HG02973 (cell line): ENCODE measurements at regions not wholly inside any gene's neighbourhood (a gene's known extent, or its start where the extent isn't known, plus 50 kb on each side); places are given as distances from the start of the nearest gene placed in this dataset.

Experiments used
- ATAC-seq: cut with Tn5 transposase; IDR thresholded peaks from one replicate; pipeline ENCODE4 v1.9.1; 2021; ENCODE audit warnings: moderate library complexity; ENCODE audit not compliant: unreplicated experiment

- no peak for ATAC-seq
These were observed 201.6 kb downstream of the SLITRK5 start for GRCh38 chr13:87872813-87873212.

- no peak for ATAC-seq
These were observed 206.3 kb downstream of the SLITRK5 start for GRCh38 chr13:87877477-87877876.

- ATAC-seq: no peak
These were observed 207.5 kb downstream of the SLITRK5 start for GRCh38 chr13:87878706-87879105.

GRCh38 chr13:87884884-87885283 lies 213.7 kb downstream of the SLITRK5 start:
- ATAC-seq: no peak

GRCh38 chr13:87887459-87888123 lies 216.4 kb downstream of the SLITRK5 start:
- ATAC-seq: no peak

DNA sequence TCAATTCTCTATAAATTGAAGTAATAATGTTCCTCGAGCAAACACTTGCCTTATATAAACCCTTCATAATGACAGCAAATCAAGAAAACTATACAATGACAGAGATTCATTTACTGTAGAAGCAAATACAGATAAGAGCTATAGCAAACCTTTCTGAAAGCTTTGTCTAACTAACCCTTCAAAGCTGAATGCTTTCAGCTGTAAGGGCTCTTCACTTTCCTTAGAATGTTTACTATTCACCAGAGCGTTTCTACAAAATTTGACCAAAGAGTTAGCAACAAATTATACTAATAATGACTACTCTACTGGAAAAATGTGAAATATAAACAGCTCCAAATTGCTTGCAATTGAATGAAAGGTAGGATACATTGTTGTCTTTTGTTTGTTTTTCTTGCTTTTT lies 218.1 kb downstream of the SLITRK5 start:
- no peak for ATAC-seq

GRCh38 chr13:87893186-87893585 lies 222.0 kb downstream of the SLITRK5 start:
- no peak for ATAC-seq

GRCh38 chr13:87894059-87894458 lies 222.9 kb downstream of the SLITRK5 start:
- ATAC-seq: no peak

DNA sequence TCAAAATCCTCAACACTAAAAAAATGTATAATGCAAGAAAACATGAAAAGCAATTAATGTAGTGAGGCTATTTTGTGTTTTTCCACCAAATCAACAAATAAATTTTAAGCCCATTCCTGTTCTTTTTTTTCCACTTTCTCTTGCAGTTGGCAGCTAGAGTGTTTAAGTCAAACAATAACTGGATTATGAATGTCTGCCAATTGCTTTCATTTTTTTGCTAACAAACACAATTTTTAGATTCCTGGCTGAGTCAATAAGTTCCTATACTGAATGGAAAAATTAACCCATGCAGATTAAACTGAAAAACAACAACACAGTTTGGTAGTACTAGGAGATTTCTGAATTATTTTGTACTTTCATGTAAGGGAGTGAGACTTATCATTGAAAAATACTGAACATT lies 232.4 kb downstream of the SLITRK5 start:
- ATAC-seq: no peak

DNA sequence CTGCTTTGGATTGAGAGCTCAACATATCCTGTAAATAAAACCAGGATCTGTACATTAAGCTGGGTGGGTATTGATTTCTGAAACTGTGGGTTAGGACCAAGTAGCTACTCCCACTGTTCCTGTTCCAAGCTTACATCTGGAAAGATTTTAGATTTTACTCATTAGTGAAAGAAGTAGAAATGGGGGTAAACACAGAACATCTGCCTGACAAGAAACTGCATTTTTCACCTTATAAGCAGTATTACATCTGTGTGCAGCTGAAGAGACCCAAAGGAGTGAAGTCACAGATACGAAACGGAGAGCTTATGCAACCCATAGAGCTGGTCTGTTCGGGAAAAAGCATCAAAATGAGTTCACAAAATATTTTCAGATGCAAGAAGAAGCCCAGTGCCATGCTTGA lies 235.2 kb downstream of the SLITRK5 start:
- ATAC-seq: no peak

- no peak for ATAC-seq
These were observed 236.0 kb downstream of the SLITRK5 start for GRCh38 chr13:87907202-87907601.

- ATAC-seq: no peak
These were observed 248.8 kb downstream of the SLITRK5 start for GRCh38 chr13:87919956-87920355.

- no peak for ATAC-seq
These were observed 252.6 kb downstream of the SLITRK5 start for GRCh38 chr13:87923753-87924152.

GRCh38 chr13:87925006-87925405 lies 253.8 kb downstream of the SLITRK5 start:
- no peak for ATAC-seq

GRCh38 chr13:87940776-87941175 lies 269.6 kb downstream of the SLITRK5 start:
- ATAC-seq: no peak

GRCh38 chr13:87941226-87941625 lies 270.1 kb downstream of the SLITRK5 start:
- no peak for ATAC-seq

DNA sequence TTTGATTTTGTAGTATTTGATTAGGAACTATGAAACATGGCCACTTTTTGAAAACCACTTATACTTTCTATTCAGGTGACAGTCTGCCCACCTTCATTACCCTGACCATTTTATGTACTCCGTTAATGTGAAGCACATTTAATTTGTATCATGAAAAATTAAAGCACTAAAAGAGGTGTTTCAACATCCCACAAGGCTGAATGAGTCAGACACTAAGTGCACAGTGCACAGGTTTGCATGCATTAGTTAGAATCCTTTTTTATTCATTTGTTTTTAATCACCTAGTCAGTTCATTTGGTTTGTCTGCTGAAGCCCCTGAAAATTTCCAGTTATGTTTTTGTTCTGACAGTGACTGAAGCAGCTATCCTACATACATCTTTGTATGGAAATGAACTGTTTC lies 271.0 kb downstream of the SLITRK5 start:
- ATAC-seq: no peak

- ATAC-seq: no peak
These were observed 272.9 kb downstream of the SLITRK5 start for GRCh38 chr13:87944038-87944437.

DNA sequence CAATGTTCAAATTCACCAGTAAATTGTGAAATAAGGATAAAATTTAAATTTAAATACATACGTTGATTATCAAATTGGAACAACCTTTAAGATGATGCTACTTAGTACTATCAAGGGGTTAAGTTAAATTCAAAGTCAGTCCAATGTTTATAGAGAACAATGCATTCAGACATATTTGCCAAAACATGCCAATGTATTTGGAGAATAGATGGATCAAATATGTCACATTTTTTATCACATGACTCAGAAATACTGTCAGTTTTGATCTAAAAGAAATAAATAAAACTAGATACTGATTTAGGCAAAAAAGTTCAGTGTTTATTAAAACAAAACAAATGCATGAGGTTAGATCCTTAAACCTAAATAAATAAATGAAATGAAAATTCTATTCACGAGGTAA lies 281.2 kb downstream of the SLITRK5 start:
- ATAC-seq: no peak

- ATAC-seq: no peak
These were observed 282.2 kb downstream of the SLITRK5 start for GRCh38 chr13:87953381-87953780.

DNA sequence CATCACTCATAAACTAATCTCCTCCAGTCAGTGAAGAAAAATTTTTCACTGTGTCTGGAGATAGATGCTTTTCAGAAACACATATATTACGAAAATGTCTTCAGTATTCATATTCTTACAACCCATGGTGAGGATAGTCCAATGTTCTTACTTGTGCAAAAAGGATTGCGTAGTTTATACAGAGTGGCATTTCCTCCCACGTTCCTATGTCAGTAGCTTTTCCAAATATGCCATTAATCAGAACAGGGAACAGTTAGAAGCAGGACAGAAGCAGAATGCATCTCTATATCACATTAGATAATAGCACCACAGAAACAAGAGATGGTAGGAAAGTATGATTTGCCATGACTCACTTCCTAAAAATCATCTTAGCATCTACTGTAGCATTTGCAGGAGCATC lies 282.9 kb downstream of the SLITRK5 start:
- ATAC-seq: no peak

DNA sequence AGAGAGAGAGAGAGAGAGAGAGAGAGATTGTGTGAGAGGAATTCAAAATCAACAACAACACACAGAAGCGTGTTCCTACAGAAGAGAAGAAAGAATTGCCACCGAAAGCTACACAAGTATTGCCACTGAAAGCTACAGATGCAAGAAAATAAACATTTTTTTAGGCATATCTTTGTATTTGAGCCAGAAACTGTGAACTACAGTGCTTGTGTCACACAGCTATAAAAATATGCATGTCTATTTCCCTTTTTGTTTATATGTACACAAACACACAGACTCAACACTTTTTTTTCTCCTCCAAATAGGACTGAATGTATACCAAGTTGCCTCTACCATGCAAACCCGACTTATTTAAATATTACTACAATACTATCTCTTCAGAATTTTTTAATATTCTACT lies 290.4 kb downstream of the SLITRK5 start:
- no peak for ATAC-seq

DNA sequence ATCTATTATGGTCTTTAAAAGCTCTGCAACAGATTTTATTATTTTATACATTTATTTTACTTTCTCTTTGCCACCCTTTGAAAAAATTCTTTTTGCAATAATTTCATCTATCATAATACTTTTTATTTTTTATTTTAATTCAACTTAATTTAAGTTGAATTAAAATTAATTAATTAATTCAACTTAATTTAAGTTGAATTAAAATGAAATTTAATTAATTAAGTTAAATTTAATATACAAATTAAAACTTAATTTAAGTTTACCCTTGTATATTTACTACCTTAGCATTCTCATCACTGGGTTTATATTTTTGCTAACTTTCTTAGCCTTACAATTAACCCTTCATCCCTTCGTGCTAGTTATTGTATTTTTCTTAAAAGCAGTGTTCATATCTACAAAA lies 301.4 kb downstream of the SLITRK5 start:
- no peak for ATAC-seq
